ENCODE measurements at regions not wholly inside any gene's neighbourhood (a gene's known extent, or its start where the extent isn't known, plus 50 kb on each side); places are given as distances from the start of the nearest gene placed in this dataset.

DNA sequence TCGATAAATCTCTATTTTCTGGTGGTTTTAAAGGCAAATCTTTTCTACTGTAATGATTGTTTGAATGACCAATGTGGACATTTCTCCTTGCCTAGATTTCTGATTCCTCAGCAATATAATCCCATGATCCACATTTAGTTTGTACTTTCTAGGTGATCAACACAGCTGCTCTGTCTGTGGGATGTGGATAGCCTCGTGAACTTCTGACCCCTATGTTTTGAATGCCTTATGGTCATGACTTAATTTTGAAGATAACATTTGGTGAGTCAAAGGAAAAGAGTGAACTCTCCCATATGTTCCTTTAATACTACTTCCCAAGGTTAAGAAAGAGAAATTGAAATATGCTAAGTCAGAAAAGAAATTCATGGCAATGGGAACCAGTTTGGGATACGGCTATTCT is 147.5 kb downstream of the CAVIN4 start:
- no peak for TF ChIP-seq SP1 (IDR thresholded peaks at IDR 0.05)
- no peak for TF ChIP-seq PKNOX1 (IDR thresholded peaks at IDR 0.05)
- TF ChIP-seq FOXA1 (IDR thresholded peaks at IDR 0.05): no peak
- TF ChIP-seq FOXK2 (IDR thresholded peaks at IDR 0.05): no peak
- no peak for TF ChIP-seq NFRKB (IDR thresholded peaks at IDR 0.05)
- no peak for TF ChIP-seq TARDBP (IDR thresholded peaks at IDR 0.05)
- TF ChIP-seq SUZ12 (IDR thresholded peaks at IDR 0.05): no peak
- TF ChIP-seq ARNT (IDR thresholded peaks at IDR 0.05): no peak
- no peak for TF ChIP-seq ZNF384 (IDR thresholded peaks at IDR 0.05)
